HG03342 (cell line): ENCODE measurements at regions not wholly inside any gene's neighbourhood (a gene's known extent, or its start where the extent isn't known, plus 50 kb on each side); places are given as distances from the start of the nearest gene placed in this dataset.

Experiments
- ATAC-seq: cut with Tn5 transposase; IDR thresholded peaks from one replicate; pipeline ENCODE4 v1.9.1; 2021; ENCODE audit warnings: mild to moderate bottlenecking, moderate library complexity; ENCODE audit not compliant: unreplicated experiment

DNA sequence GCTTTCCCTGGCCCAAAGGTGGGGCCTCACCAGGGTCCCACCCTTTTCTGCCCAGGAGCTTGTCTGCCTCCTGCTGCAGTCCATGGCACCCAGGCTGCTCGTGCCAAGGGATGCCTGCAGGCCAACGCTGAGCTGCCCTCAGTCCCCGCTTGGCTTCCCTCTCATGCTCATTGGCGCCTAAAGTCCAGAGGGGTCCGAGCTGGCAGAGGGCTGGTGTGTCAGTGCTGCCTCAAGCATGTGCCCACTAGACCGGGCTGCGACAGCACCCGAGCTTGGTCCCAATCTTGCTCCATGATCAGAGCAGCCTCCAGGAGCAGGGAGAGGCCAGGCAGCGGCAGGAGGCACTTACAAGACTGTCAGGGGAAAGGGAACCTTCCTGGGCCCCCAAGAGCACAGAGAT lies 287.0 kb downstream of the ICOS start:
- no peak for ATAC-seq

DNA sequence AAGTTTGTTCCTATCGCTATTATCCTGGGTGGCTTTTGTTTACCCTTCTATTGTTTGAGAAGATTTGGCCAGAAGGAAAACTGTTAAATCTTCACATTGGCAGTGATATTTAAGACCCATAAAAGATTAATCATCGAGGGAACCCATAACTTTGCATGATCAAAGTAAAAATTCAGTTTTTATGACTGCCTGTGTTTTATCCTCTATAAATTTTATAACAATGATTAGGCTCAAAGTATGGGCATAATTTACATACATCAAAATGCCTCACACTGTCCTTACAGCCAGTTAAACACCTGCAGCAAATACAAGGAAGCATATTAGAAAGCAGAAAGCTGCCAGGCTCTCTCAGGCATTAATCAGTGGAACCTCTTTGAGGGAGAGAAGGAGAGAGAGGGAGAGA lies 289.1 kb downstream of the ICOS start:
- ATAC-seq, result no peak

DNA sequence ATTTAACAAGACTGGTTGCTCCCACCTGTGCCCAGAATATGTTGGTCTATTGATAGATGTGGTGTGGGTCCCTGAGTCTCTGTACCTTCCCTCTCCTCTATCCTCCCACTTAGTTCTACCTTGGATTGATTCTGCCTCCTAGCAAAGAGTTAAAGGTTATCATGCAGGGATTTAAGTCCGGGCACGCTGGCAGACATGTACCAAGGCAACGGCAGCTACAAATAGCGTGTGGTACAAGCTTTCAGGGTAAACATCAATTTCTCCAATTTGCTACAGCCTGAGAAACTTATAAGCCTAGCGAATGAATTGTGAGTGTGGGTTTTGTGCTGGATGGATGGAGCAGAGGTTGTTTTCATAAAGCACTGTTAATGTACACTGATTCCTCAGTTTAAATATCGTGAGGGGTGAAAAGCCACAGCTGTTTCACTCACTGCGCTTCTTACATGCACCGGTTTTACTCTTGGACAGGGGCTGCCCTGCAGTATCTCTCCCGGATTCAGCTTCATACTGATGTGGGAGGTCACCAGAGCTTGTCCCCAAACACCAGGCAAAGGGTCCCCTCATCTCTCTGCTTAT lies 289.8 kb downstream of the ICOS start:
- ATAC-seq, result no peak

DNA sequence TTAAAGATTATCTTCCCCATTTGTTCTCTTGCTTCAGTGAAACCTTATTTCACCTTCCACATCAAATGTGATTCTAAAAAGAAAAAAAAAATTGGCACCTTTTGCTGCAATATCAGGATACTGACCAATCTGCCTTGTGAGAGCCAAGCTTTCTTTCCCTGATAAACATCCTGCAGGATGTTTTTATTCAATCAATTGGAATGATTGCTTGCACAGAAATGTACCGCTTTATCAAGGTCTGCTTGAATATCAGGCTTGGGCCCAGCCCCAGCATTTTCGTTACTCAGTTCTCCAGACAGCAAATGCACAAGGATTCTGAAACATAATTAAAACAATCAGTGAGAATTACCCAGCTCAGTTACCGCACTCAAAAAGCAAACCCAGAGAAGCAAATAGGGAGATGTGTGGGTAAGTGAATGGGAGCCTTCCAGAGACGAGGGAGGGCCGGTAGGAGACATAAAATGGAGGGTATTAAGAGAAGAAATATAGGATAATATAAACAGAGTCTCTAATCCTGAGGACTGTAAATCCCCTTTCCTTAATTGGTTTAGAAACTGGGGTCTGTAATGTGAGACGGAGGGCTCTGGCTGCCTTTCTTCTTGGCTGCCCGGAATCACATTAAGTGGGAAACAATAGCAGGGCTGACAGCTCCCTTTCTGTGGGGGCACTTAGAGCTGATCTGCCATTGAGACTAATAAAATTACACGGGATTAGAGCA lies 291.8 kb downstream of the ICOS start:
- no peak for ATAC-seq

DNA sequence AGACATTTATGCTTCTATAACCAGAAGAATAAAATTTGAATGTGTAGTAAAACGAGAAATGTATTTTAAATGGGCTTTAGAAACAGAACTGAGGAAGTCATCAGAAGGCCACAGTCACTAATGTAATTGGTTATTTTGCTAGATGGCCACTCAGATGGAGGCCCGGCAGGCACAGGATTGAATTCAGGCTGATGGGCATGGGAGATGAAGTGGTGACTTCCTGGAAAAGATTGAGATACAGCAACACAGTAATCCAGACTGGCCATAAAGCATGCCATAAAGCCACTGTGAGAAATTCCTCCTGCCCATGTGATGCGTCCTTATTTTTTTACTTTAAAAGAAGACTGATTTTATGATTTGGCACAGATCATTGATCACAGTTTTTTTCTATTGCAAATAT lies 297.7 kb downstream of the ICOS start:
- ATAC-seq, result no peak

DNA sequence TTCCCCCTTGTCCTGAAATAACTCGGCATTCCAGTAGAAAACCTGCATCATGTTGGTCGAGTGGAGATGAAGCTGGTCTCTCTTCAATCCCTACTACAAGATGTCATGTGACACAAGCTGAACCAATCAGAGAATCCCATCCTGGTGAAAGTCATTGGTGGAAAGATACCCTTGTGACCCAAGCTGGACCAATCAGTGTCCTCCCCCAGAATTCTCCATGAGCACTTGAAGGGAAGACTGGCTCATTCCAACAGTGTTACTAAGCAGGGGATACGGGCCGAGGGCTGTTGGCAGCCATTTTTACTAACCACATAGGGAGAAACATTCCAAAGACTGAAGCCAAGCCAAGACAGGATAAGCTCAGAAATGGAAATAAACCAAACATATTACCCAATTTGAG lies 298.3 kb downstream of the ICOS start:
- ATAC-seq, result no peak

DNA sequence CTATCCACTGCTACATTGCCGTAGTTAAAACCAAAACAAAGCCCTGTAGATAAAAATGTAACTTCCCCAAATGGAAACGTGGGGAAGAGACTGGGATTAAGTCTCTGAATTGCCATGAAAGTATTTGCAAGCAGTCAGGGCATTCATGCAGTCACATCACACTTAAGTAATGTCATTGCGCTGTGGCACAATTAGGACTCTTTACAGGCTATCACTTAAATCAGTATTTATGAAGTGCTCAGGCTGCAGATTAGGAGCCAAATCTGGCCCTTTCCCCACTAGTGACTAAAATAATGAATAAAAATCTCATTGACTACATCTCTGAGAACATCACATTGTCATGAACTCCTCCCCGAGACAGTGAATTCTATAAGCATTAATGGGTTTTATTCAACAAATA lies 300.9 kb downstream of the ICOS start:
- ATAC-seq, result no peak

DNA sequence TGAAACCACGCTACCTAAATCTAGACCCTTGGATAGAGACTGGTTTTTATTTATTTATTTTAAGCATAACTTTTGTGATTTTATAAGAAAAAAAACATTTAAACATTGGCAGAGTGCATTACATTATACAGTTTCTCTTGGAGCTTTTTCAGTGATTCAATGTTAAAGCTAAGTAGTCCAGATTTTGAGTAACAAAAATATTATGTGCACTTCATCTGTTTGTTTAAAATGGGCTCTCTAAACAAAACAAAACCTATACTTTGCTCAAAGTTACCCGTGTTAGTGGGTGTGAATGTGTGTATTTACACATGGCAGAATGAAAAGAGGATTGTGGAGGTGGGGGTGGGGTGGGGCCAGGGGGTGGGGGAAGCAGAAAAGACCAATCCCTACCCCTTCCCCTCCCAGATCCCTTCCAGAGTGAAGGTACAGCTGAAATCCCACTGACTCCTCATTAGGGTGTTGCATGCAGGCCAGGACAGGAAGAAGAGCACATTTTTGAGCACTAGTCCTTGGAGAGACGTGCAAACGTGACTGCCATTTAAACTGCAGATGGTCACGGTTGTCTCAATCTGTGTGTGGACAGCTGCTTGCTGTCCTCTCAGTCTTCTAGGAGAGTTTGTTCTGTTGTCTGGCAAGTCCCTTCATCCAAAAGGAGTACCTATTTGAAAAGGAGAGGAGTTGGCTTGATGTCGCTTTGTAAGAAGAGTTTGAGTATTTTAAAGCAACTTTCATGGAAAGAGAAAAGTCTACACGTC lies 303.0 kb downstream of the ICOS start:
- ATAC-seq, result no peak

DNA sequence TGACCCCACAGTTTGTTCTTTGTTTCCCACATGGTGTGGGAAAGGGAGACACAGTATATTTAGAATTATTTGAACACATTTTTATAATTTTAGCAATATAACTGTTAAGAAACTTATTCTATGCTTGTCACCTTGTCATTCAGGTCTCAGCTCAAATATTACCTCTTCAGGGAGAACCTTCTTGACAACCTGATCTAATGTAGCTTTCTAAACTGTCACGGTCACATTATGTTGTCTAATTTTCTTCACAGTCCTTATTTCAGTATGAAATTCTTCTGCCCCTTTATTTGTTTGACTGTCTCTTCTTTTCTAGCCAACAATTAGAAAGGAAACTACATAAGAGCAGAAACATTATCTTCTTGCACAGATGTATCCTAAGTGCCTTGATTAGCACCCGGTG lies 304.3 kb upstream of the PARD3B start:
- ATAC-seq, result no peak

DNA sequence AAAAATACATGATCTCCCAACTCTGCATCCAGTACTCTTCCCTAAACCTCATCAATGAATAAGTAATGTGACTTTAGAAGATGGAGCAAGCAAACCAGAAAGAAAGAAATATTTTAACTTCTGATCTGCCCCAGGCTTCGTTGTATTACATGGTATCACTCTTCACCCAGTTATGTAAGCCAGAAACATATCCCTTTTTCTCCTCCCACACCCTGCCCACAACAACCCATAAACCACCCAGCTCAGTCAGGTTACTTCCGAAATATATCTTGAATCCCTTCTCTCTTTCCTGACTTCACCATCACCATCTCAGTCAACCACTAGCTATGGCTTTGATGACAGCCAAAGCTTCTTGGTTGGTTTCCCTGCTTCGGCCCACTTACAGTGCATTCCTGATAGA lies 295.8 kb upstream of the PARD3B start:
- no peak for ATAC-seq

DNA sequence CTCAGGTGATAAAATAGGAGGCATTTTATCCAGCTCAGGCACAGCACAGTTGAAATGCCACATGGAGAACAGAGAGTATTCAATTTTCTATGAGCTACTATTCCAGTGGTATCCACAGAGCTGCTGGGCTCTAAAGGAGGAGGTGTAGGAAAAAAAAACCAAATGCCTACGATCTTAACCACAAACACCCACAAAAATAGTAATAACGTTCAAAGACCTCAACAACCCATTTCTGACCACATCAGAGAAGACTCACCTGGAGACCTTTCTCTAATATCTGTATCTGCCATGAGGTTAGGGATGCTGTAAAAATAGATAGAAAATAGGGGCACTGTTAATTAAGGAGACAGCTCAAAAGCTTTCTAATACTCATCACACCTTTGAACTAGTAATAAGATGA lies 294.6 kb upstream of the PARD3B start:
- no peak for ATAC-seq

DNA sequence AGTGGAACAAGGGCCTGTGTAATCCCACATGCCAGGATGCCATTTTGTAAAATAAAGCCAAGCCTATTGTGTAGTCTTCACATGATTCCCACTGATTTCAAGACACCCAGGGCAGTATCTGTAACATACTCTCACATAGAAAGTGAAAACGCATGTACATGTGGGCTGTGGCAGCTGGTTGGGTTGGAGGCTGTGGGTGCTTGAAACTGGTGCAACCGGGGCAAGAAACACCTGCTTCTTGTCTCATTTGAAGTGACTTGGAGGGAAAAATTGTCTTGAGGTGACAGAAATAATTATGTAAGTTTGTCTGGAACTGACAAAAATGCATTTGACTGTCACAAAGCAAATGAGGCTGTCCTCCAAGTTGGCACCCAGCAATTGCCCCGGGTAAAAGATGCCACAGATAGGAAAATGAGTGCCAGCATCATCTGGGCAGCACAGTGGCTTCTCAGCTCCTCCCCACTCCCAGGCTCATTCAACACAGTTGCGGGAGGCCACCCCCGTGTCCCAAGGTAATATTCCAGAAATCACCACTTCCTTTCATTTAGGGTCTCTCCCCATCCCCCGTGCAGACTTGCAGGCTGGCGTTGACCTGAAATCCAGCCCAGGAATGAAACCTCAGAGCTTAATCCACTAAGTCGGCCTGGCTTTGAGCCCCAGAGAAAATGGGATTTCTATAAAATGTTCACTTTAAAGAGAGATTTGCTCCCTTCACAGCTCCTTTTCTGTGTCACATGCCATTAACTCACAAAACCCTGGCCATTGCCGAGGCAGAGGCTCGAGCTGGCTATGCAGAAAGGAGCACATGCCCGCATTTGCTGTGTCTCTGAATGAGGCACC lies 293.9 kb upstream of the PARD3B start:
- ATAC-seq, result no peak

DNA sequence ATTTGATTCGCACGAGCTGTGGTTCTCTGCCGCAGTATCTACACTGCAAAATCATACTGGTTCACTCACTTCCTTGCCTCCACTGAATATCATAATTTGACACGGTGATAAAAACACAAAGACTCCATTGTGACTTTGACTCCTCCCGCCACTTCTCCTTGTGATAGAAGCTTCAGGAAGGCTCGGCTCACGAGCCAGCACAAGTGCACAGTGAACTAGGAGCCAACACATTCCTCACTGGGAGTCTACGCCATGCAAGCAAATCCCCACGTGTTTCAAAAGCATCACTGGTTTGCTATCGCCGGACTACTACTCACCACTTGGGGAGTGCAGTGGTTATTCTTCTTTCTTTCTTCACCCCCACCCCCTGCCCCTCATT lies 293.3 kb upstream of the PARD3B start:
- no peak for ATAC-seq

DNA sequence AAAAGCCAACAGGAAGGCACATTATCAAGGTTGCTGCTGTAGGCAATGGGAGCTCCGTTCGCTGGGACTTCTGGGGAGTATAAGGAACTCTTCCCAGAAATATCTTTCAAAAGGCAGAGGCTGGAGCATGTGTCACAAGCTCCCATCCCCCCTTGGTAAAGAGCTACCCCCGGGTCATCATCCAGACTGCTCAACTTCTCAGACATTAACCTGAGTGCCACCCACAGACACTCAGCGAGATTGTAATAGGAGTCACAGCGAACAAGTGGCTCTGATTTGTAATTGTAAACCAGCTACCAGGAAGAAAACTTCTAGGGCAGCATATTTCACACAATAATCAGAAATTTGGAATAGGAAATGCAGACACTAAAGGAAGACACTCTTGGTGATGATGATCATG lies 290.2 kb upstream of the PARD3B start:
- no peak for ATAC-seq

DNA sequence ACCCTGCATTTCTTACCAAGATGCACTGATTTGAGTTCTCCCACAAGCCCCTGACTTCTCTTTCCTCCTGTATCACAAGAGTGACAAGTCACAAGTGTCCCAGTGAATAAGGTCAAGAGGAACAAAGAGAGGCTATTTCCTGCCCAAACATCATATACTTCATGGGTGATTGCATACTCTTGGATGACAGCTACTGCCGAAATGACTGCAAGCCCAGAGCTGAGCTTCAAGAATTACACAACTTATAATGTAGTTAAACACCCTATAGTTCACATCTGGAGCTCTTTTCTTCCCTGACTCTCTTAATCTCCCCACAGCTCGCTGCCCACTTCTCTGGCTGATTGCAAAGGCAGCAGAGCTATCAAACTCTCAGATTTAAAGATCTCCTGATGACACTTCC lies 289.7 kb upstream of the PARD3B start:
- no peak for ATAC-seq

DNA sequence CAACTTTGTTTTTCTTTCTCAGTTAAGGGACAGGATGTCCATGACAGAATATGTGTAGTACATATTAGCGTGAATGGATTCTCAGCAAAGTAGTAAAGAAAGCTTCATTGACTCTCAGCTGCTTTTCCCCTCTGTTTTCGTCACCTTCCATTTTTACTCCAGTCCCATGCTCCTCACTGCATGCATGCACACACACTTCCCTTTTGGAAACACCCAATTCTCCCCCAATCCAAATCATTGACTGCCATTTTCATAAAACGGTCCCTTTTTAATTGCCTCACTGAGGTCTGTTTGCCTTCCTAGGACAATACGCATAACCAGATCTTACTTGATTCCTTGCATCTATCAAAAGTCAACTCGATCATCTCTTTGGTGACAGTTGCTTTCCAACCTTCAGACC lies 287.5 kb upstream of the PARD3B start:
- no peak for ATAC-seq

DNA sequence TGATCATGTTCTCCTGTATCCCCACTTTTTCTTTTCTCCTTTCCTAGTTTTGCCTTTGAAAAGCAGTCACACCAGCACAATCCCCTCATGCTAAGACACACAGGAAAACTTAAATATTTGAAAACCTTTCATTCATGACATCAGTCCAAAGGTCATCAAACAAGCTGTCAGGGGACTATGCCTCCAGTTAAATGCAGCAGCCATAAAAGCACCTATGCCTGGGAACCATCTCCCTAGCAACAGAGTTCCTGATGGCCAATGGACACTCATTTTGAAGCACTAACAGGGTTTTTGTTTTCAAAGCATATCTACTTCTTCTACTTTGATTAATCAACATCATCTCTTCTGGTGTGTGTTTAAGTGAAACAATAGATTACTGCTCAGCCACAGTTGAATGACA lies 286.4 kb upstream of the PARD3B start:
- ATAC-seq, result no peak

DNA sequence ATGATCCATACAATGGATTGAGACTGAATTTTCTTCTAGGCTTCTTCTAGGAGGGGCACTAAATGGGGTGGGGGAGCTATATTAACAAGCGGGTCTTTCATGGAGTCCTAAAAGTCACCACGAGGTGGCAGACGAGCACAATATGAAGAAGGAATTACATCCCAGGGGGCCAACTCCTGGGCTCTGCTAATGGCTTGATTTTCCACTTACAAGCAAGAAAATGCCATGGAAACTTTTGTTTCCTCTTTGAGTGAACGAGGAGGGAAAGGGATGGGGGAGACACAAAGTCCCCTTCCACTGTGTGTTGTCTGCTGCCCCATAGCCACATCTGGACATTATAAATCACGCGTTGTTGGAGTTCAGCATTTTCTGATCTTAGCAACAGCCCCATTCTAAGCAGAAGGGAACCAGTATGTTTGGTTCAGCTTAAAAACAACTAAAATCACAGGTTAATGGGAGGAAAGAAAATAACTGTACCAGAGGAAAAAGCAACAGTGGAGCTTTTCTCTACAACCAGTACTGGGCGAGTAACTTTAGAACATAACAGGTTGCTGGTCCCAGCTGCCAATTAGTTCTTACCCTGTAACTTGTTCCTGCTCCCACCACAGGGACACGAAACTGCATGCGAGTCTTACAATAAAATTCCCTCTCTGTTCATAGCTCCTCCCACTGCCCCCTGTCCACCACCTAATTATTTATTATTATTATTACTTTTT lies 285.0 kb upstream of the PARD3B start:
- ATAC-seq, result peak; percentile 81

DNA sequence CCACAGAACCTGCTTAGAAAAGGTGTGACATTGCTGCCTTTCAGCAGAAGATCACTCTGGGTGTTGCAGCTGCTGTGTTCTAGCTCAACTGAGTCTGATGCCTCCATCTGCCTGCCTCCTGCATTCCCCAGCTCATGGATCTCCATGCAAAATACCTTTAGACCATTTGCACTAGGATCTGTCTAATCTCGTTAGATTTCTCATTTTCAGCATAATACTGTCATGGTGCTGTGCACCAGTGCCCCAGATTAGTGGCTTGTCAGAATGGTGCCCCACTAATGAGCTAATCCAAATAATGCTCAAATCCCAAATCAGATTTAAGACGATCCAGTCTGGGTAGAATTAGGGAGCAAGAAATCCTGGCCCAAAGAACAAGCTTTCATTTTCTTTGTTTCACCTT lies 284.4 kb upstream of the PARD3B start:
- ATAC-seq, result no peak

DNA sequence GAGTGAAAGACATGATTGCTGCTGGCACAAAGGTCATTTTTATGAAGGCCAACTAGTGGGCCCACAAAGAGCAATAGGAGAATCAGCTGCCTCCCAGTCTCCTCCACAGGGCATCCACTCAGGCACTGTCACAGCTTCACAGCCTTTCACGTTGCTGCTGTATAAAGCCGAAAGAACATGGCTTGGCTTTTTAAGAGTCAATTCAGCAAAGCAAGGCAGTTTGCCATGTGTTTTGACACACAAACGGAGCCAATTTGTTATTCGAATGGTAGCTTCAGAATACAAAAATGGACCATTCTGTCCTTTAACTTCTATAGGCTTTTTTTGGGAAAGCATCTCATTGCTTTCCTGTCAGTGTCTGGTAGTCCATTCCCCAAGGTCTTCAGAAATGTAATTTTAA lies 283.4 kb upstream of the PARD3B start:
- ATAC-seq, result no peak

DNA sequence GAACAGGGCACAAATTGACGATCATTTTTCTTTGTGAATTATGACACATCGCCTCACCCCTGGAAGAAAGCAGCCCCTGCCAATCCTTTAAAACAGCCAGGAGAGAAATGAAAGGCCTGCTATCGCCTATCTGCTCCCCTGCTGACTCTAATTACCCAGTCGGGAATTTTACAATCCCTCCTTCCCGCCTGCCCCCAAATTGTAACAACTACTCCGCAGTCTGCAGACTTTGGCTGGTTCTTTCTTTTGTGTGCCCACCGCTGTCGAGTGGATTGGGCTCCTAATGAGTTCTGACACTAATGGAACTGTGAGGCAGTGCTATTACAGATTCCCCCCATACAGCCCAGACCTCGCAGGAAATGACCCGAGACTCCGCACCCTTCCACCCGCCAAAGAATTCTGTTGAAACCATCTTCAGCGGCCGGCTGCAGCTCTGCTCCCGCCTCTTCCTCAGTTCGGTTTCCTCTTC lies 281.2 kb upstream of the PARD3B start:
- ATAC-seq, result no peak
